Cardiac septum (tissue), 1 donor: ENCODE measurements at regions not wholly inside any gene's neighbourhood (a gene's known extent, or its start where the extent isn't known, plus 50 kb on each side); places are given as distances from the start of the nearest gene placed in this dataset.
"Not testable (repeated sequence)": the region's sequence is repeated elsewhere in the genome, so short reads cannot be mapped to it uniquely, and the experiment has no call there.

Experiments
- DNase-seq: peaks from one replicate; pipeline ENCODE4 v3.0.0-alpha.2; 2020; ENCODE audit warnings: low spot score
- intact Hi-C: fragments of 100-400 bp; cut with DNase I; formaldehyde crosslinking; loops from one replicate; pipeline ENCODE4 v1.14.0; 2022
- donor health status: DM: no; HTN: no; CAD: no.

GRCh38 chr14:28820677-28821076, 54.1 kb downstream of the FOXG1 start:
- intact Hi-C loops, result no loop called here
- no peak for DNase-seq

DNA sequence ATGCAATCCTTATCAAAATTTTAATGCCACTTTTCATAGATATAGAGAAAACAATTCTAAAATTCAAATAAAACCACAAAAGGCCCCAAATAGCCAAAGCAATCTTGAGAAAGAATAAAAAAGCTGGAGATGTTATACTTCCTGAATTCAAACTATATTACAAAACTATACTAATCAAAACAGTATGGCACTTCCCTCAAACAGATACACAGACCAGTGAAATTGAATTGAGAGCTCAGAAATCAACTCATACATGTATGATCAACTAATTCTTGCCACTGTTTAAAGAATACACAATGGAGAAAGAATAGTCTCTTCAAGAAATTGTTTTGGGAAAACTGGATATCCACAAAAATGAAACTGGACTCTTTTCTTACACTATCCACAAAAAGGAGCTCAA, 55.4 kb downstream of the FOXG1 start:
- intact Hi-C loops, result no loop called here
- no peak for DNase-seq

- no peak for DNase-seq
- intact Hi-C loops, result no loop called here
Measured at GRCh38 chr14:28823245-28823644, 56.7 kb downstream of the FOXG1 start.

DNA sequence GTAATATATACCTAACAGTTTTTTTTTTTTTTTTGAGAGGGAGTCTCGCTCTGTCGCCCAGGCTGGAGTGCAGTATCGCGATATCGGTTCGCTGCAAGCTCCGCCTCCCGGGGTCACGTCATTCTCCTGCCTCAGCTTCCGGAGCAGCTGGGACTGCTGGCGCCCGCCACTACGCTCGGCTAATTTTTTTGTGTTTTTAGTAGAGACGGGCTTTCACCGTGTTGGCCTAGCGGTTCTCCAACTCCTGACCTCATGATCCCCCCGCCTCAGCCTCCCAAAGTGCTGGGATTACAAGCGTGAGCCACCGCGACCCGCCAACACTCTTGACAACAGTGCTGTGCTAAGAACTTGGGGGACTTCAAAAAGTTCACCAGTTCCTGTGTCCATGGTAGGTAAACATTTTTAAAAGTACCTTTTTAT, 63.5 kb downstream of the FOXG1 start:
- no peak for DNase-seq
- intact Hi-C loops, result no loop called here

DNA sequence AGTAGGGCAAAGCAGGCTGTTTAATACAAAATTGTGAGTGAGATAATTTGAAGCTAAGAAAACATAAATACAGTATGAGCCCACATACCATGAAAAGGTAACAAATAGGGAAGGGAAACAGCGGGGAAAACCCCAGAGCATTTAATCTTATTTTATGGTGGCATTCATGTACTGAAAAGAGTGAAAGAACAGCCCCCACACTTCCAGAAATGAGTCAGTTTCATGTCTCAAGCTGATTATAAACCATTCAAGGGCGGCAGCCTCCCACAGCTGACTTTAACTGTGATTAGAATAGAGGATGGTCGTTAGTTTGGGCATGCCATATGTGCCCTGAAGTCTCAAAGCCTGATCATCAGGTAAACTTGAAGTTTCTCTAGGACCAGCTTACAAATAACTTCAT, 64.5 kb downstream of the FOXG1 start:
- intact Hi-C loops, result no loop called here
- no peak for DNase-seq

- DNase-seq, intact Hi-C loops: not testable (repeated sequence)
Measured at GRCh38 chr14:28842569-28842968, 76.0 kb downstream of the FOXG1 start.

GRCh38 chr14:28867571-28867970, 101.0 kb downstream of the FOXG1 start:
- no peak for DNase-seq
- intact Hi-C loops, result no loop called here

DNA sequence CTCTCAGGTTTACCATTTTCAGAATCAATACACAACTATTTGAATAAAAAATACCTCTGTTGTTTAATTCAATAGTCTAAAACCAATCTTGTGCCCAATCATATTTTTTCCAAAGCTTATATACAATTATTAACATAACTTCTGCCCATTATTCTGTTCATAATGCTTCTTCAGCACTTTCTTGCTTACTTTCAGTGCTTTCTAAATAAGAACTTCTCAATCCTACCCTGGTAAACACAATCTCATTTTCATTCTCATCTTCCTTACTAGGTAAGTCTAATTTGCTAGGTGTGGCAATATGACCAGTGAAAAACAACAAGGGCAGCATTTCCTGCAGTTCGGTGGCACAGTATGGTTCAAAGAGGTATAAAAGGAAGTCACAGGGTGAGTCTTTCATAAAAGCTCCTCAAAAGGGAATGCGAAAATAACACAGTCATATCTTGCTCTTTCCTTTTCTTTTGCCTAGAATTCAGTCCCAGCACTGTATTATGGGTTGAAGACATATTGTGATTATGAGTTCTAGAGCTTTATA, 103.5 kb downstream of the FOXG1 start:
- DNase-seq, result no peak
- intact Hi-C loops, result no loop called here

- DNase-seq, result no peak
- intact Hi-C loops, result no loop called here
Measured at GRCh38 chr14:28875934-28876571, 109.5 kb downstream of the FOXG1 start.

- DNase-seq, result no peak
- intact Hi-C loops, result no loop called here
Measured at GRCh38 chr14:28876572-28876945, 110.0 kb downstream of the FOXG1 start.

GRCh38 chr14:28877923-28878322, 111.3 kb downstream of the FOXG1 start:
- intact Hi-C loops, result no loop called here
- no peak for DNase-seq

DNA sequence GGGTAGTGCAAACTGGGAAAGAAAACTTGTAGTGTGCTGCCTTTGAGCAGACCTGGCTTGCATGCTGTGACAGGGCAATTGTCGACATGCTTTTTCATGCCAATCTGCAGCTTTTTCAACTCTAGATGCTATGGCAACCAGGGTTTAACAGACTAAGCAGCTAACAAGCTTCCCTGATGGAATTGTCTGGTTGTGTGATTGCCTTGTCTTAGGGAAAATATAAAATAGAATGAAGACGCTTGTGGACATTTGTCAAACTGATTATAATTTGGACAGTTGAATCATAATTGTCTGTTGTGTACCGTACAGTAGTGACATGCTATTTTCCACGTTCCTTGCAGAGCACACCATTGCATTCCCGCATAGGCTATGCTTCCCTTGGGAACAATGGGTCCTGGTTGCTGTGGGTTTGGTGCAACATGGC, 113.0 kb downstream of the FOXG1 start:
- intact Hi-C loops, result no loop called here
- DNase-seq, result no peak

DNA sequence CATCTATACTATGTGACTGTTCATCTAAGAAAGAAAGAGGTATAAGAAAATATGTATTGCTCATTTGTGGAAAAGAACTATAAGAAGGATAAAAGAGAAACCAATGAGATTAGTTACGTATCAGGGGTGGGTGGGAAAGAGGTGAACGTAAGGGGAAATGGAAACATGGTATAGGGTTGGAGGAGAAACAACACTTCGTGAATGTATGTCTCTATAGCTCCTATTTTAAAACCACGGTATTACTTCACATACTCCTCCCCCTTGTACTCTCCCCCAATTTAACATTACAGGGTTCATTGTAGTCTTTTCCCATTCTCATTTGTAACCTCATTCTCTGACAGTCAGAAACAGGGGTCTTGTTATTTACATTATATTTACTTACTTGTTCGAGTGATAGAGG, 120.4 kb downstream of the FOXG1 start:
- no peak for DNase-seq
- intact Hi-C loops, result no loop called here

GRCh38 chr14:28895389-28895788, 128.8 kb downstream of the FOXG1 start:
- DNase-seq, result no peak
- intact Hi-C loops, result no loop called here

DNA sequence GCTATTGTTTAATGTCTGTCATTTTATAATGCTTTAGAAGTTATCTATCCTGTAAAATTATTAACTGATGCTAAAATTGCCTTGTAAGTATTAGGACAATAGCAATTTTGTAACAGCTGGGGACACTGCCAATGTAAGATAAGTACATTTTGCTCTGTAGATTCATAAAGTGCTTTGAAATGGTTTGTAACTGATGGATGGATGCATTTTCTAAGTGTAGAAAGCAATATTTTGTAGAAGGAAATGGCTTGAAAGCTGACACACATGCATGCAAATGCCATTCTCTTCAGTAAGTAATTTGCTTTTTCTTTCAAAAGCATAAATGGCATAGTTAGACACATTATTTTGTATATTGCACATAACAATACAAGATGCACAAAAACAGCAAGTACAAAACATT, 129.8 kb downstream of the FOXG1 start:
- intact Hi-C loops, result no loop called here
- no peak for DNase-seq

GRCh38 chr14:28901631-28902030, 135.0 kb downstream of the FOXG1 start:
- intact Hi-C loops, result no loop called here
- no peak for DNase-seq

- intact Hi-C loops, result no loop called here
- DNase-seq, result no peak
Measured at GRCh38 chr14:28902930-28903329, 136.3 kb downstream of the FOXG1 start.

GRCh38 chr14:28911521-28911920, 144.9 kb downstream of the FOXG1 start:
- intact Hi-C loops, result no loop called here
- no peak for DNase-seq

DNA sequence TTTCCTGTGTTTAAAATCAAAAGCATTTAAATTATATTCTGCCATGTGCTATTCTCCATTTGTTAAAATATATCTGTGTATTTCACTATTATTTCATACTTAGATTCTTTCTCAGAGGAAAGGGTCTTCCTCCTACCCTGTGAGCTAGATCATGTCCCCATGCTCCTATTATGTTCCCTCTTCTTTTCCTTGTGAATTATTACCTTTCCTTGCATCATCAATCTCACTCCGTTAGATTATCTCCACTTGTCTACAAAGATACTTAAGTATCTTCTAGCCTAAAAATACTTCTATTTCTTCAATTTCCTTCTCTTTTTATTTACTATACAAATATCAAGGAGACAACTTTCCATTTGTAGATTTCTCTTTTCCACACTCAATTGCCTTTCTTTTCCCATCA, 146.5 kb downstream of the FOXG1 start:
- no peak for DNase-seq
- intact Hi-C loops, result no loop called here

GRCh38 chr14:28926122-28926521, 159.5 kb downstream of the FOXG1 start:
- DNase-seq, result no peak
- intact Hi-C loops, result no loop called here

- DNase-seq, result no peak
- intact Hi-C loops, result no loop called here
Measured at GRCh38 chr14:28931999-28932398, 165.4 kb downstream of the FOXG1 start.

DNA sequence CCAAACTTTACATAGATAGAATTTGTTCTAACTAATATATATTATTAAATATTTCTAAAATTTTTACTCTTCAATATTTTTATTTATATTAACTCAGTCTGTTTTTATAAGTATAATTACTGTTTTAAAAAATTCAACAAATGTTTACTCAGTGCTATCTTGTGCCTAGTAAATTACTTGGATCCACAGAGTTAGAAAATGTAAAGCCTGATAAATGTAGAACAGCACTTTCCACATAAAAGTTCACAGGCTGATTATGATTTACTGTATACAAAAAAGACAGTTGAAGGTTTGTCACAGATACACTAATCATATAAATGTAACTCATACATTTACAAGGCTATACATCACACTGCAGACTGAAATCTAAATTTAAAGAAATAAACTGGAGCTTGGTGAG, 170.0 kb downstream of the FOXG1 start:
- DNase-seq, result no peak
- intact Hi-C loops, result no loop called here
